Ascending aorta (tissue), 2 donors: ENCODE measurements at regions not wholly inside any gene's neighbourhood (a gene's known extent, or its start where the extent isn't known, plus 50 kb on each side); places are given as distances from the start of the nearest gene placed in this dataset.

ENCODE experiments used
- DNase-seq, 2 donors: peaks; one replicate each; pipeline ENCODE4 v3.0.0-alpha.2; 2019; ENCODE audit warnings: low spot score in 2 of 2
- H3K27ac ChIP-seq, 2 donors: fragments of 200-600 bp; sonication (generic); one replicate each; pipeline ENCODE4 v1.5.1; 2016 to 2017; ENCODE audit warnings: mild to moderate bottlenecking in 1 of 2
- H3K27me3 ChIP-seq: fragments of 200-600 bp; sonication (generic); one replicate; pipeline ENCODE4 v1.5.1; 2017
- H3K36me3 ChIP-seq, 2 donors: fragments of 200-600 bp; sonication (generic); one replicate each; pipeline ENCODE4 v1.5.1; 2016
- H3K4me1 ChIP-seq, 2 donors: fragments of 200-600 bp; sonication (generic); one replicate each; pipeline ENCODE4 v1.5.1; 2016 to 2017; ENCODE audit warnings: mild to moderate bottlenecking in 1 of 2
- H3K4me3 ChIP-seq, 2 donors: fragments of 200-600 bp; sonication (generic); one replicate each; pipeline ENCODE4 v1.5.1; 2016 to 2017; ENCODE audit warnings: mild to moderate bottlenecking in 1 of 2
- H3K9me3 ChIP-seq, 2 donors: fragments of 200-600 bp; sonication (generic); one replicate each; pipeline ENCODE4 v1.5.1; 2016
- CTCF ChIP-seq, 3 experiments: fragments of 200-600 bp in 2 of 3; fragments of 450-650 bp in 1 of 3; sonication (generic) in 2 of 3; IDR thresholded peaks; one replicate each; pipeline ENCODE4 v1.5.1; 2016 to 2019; ENCODE audit warnings: antibody characterized with exemption in 3 of 3, mild to moderate bottlenecking in 1 of 3, moderate library complexity in 1 of 3
- intact Hi-C: fragments of 100-400 bp; cut with DNase I; formaldehyde crosslinking; loops from one replicate; pipeline ENCODE4 v1.15.1; 2023

GRCh38 chr1:43052322-43052721, 93.7 kb upstream of the SLC2A1 start:
- no peaks in the 10 kb centered on the region for H3K27me3 ChIP-seq
- DNase-seq, result no peak
- H3K36me3 ChIP-seq, result no peaks in the 10 kb centered on the region
- no peaks in the 10 kb centered on the region for H3K9me3 ChIP-seq
- TF ChIP-seq CTCF (IDR thresholded peaks at IDR 0.05), result no peak
- H3K4me1 ChIP-seq, result no peaks in the 10 kb centered on the region
- no peak overlapping the region for H3K4me3 ChIP-seq
- intact Hi-C loops, result no loop called here
- H3K27ac ChIP-seq, result no peak overlapping the region

GRCh38 chr1:43049481-43049880, 90.8 kb upstream of the SLC2A1 start:
- no peak for TF ChIP-seq CTCF (IDR thresholded peaks at IDR 0.05)
- no peak for DNase-seq
- H3K27ac ChIP-seq, result no peak overlapping the region
- intact Hi-C loops, result no loop called here
- H3K4me3 ChIP-seq, result no peak overlapping the region
- H3K27me3 ChIP-seq, result no peaks in the 10 kb centered on the region
- H3K9me3 ChIP-seq, result no peaks in the 10 kb centered on the region
- no peaks in the 10 kb centered on the region for H3K4me1 ChIP-seq
- H3K36me3 ChIP-seq, result no peaks in the 10 kb centered on the region

DNA sequence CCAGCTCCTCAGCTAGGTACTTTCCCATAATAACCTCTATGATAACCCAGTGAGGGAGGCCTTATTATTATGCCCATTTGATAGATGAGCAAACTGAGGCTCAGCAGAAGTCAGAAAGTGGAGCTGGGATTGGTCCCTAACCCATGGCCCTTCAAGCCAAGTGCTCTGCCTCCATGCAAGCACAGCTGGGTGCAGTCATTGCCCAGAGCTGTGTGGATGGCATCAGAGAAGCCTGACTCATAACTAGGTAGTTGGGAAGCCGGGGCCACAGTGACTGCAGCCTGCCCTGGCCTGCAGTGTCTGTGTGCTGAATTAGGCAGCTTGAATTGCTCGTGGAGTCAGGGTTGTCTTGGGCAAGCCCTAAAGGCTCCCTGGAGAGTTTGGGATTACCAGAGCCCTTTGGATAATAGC, 89.9 kb upstream of the SLC2A1 start:
- Histone ChIP-seq H3K4me3 (no peak overlapping the region), H3K27me3 (no peaks in the 10 kb centered on the region), H3K36me3 (no peaks in the 10 kb centered on the region), H3K9me3 (no peaks in the 10 kb centered on the region), H3K27ac (no peak overlapping the region), H3K4me1 (no peaks in the 10 kb centered on the region)
- intact Hi-C loops, result no loop called here
- no peak for DNase-seq
- no peak for TF ChIP-seq CTCF (IDR thresholded peaks at IDR 0.05)

DNA sequence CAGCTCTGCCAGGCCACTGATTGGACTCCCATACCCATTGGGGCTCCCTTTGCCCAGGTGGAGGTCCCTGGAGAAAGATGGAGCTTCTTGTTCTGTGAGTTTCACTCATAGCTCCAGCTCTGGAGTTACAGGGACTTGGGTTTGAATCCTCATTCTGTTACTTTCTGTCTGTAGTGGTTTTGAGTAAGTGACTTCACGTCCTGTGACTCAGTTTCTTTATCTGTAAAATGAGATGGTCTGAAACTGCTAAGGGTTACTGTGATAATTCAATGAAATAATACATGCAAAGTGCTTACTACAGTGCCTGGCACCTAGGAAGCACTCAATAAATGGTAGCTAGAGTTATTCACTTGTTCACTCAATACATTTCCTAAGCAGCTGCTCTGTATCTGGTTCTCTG, 88.5 kb upstream of the SLC2A1 start:
- TF ChIP-seq CTCF (IDR thresholded peaks at IDR 0.05), result no peak
- no peak for DNase-seq

DNA sequence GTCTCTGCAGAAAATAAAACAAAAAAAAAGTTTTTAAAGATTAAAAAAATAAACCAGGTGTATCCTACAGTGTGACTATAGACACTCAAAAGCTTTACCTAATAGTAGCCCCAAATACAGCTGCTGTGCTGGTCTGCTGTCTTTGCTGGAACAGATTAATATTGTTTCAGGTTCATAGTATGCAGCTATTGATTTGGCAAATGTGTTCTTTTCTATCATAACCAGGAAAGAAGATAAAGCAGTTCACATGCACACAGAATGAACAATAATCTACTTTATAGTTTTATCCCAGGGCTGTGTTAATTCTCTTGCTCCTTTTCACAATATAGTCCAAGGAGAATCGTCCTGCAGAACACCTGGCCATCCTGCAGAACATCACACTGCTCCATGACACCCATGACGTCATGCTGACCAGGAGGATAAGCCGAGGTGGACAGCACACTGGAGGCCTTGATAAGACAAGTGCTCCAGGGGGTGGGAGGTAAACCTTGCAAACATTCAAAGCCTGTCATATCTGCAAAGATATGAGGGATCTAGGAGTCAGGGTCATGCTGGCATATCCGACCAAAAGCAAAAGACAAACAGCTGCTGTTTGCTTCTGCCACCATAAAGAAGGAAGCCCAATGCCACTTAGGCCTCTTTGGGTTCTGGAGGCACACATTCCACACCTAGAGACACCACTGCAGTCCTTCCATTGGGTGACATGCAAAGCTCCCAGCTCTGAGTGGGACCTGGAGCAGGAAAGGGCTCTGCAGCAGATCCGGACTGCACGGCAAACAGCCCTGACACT, 86.1 kb upstream of the SLC2A1 start:
- Histone ChIP-seq H3K4me3 (no peak overlapping the region), H3K36me3 (no peaks in the 10 kb centered on the region), H3K27me3 (no peaks in the 10 kb centered on the region), H3K4me1 (no peaks in the 10 kb centered on the region), H3K27ac (no peak overlapping the region), H3K9me3 (no peaks in the 10 kb centered on the region)
- TF ChIP-seq CTCF (IDR thresholded peaks at IDR 0.05), result no peak
- no peak for DNase-seq
- intact Hi-C loops, result no loop called here

More for the DNA sequence above, 88.5 kb upstream of the SLC2A1 start:
- H3K36me3 ChIP-seq, result no peaks in the 10 kb centered on the region
- H3K9me3 ChIP-seq, result no peaks in the 10 kb centered on the region
- no peak overlapping the region for H3K27ac ChIP-seq
- intact Hi-C loops, result no loop called here
- H3K27me3 ChIP-seq, result no peaks in the 10 kb centered on the region
- H3K4me3 ChIP-seq, result no peak overlapping the region
- H3K4me1 ChIP-seq, result no peaks in the 10 kb centered on the region
